ENCODE measurements at regions not wholly inside any gene's neighbourhood (a gene's known extent, or its start where the extent isn't known, plus 50 kb on each side); places are given as distances from the start of the nearest gene placed in this dataset.

DNA sequence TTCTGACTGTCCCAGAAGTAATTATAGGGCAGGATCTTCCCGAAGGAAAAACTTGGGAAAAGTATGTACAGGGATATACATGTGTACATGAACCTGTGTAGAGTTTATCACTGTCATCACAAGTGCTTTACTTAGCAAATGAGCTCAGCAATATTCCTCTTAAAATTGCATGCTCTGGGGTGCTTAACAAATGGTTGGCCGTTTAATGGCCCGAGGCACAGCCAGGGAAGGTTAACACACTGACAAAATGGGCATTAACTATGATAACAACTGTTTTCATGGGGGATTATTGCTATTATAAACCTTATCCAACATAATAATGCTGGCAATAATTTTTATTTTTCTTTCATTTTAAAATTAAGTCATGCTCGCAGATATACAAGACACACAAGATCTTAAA lies 459.3 kb downstream of the TUSC7 start:
- intact Hi-C loops (cut with DNase I) = no loop called here
- H3K4me1 ChIP-seq = no peaks in the 10 kb centered on the region
- H3K9me3 ChIP-seq = no peaks in the 10 kb centered on the region
- TF ChIP-seq, protein P1, sequence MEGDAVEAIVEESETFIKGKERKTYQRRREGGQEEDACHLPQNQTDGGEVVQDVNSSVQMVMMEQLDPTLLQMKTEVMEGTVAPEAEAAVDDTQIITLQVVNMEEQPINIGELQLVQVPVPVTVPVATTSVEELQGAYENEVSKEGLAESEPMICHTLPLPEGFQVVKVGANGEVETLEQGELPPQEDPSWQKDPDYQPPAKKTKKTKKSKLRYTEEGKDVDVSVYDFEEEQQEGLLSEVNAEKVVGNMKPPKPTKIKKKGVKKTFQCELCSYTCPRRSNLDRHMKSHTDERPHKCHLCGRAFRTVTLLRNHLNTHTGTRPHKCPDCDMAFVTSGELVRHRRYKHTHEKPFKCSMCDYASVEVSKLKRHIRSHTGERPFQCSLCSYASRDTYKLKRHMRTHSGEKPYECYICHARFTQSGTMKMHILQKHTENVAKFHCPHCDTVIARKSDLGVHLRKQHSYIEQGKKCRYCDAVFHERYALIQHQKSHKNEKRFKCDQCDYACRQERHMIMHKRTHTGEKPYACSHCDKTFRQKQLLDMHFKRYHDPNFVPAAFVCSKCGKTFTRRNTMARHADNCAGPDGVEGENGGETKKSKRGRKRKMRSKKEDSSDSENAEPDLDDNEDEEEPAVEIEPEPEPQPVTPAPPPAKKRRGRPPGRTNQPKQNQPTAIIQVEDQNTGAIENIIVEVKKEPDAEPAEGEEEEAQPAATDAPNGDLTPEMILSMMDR (IDR thresholded peaks at IDR 0.05) = no peak
- no peaks in the 10 kb centered on the region for H3K27me3 ChIP-seq (ENCODE audit: low read depth)
- ATAC-seq = no peak
- no peak overlapping the region for H3K27ac ChIP-seq
- no peak overlapping the region for H3K4me3 ChIP-seq
- no peaks in the 10 kb centered on the region for H3K36me3 ChIP-seq
- DNase-seq = no peak

DNA sequence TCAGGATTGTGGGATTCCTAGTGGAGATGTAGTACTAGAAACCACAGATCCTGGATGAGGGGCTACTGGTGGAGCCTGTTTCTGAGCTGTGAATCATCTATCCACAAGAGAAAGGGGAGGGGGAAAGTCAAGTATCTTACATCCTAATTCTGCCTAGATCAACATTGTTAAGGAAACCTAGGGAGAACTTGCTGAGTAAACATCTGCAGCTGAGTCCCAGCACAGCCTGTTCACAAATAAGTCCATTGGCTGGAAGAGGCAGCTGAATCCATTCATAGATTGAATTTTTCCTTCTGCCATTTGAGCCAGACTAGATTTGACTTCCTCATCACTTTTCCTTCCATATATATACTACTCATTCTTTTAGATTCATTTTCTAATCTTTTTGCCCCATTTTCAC lies 460.5 kb downstream of the TUSC7 start:
- Histone ChIP-seq H3K27me3 (ENCODE audit: low read depth) (no peaks in the 10 kb centered on the region), H3K4me3 (no peak overlapping the region), H3K27ac (no peak overlapping the region), H3K4me1 (no peaks in the 10 kb centered on the region), H3K9me3 (no peaks in the 10 kb centered on the region), H3K36me3 (no peaks in the 10 kb centered on the region)
- intact Hi-C loops (cut with DNase I) = no loop called here
- DNase-seq (no peak), ATAC-seq (no peak)
- TF ChIP-seq, protein P1 (IDR thresholded peaks at IDR 0.05) = no peak

DNA sequence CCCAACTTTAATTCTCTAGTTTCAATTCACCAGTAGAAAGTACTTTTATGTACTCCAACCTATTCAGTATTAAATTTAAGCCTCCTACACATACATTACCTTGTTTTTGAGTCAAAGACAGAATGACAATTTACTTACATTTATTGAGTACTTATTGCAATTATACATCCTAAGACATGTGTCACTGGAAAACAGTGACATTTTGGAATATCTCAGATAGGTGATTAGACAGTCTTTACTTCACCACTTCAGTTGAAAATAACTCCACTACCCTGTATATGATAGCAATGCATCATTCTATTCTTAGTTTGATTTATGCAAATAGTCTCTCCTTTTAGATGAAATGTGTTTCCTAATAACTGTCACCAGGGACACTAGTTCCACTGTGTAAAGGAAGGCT lies 461.5 kb downstream of the TUSC7 start:
- H3K9me3 ChIP-seq = no peaks in the 10 kb centered on the region
- H3K4me1 ChIP-seq = no peaks in the 10 kb centered on the region
- H3K4me3 ChIP-seq = no peak overlapping the region
- ATAC-seq (no peak), DNase-seq (no peak)
- TF ChIP-seq, protein P1 (IDR thresholded peaks at IDR 0.05) = no peak
- H3K36me3 ChIP-seq = no peaks in the 10 kb centered on the region
- no peak overlapping the region for H3K27ac ChIP-seq
- intact Hi-C loops (cut with DNase I) = no loop called here
- no peaks in the 10 kb centered on the region for H3K27me3 ChIP-seq (ENCODE audit: low read depth)

DNA sequence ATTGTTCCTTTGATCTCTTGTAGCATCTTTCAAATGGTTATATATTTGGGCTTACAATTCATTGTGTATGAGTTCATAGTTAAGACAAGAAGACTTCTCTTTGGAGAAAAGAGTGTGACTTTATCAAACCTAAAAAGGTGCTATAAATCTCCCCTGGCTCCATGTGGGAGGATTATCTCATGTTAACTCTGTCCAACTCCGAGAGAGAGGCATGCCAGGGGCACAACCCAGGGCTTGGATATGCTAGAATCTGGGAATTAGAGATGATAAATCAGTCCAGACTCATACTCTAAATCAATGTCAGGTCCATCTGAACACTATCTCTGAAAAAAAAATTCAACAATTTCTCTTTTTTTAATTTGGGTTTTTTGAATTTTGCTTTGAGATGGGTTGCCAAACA lies 462.8 kb downstream of the TUSC7 start:
- TF ChIP-seq, protein P1 (IDR thresholded peaks at IDR 0.05) = no peak
- Histone ChIP-seq H3K27me3 (ENCODE audit: low read depth) (no peaks in the 10 kb centered on the region), H3K36me3 (no peaks in the 10 kb centered on the region), H3K9me3 (no peaks in the 10 kb centered on the region), H3K4me1 (no peaks in the 10 kb centered on the region), H3K27ac (no peak overlapping the region), H3K4me3 (no peak overlapping the region)
- ATAC-seq (no peak), DNase-seq (no peak)
- intact Hi-C loops (cut with DNase I) = no loop called here

DNA sequence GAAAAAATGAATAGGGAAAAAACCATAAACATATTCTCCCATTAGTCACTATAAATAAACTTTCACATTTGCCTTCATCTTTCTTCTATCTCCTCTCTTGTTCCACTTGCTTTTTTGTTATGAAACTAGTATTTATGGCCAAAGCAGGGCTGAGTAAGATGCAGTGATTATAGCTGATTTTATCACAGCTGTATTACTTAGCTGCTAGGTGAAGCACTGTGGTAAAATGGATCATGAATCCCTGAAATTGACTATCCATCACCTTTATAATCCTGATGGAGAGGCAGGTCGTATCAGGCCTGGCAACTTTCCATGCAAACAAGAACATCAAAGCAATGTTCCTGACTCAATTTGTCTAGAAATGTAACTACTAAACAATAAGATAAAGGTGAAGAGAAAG lies 471.6 kb downstream of the TUSC7 start:
- Histone ChIP-seq H3K36me3 (no peaks in the 10 kb centered on the region), H3K9me3 (no peaks in the 10 kb centered on the region), H3K27ac (no peak overlapping the region), H3K4me3 (no peak overlapping the region), H3K4me1 (no peaks in the 10 kb centered on the region), H3K27me3 (ENCODE audit: low read depth) (no peaks in the 10 kb centered on the region)
- intact Hi-C loops (cut with DNase I) = no loop called here
- no peak for DNase-seq
- TF ChIP-seq, protein P1 (IDR thresholded peaks at IDR 0.05) = no peak
- no peak for ATAC-seq

DNA sequence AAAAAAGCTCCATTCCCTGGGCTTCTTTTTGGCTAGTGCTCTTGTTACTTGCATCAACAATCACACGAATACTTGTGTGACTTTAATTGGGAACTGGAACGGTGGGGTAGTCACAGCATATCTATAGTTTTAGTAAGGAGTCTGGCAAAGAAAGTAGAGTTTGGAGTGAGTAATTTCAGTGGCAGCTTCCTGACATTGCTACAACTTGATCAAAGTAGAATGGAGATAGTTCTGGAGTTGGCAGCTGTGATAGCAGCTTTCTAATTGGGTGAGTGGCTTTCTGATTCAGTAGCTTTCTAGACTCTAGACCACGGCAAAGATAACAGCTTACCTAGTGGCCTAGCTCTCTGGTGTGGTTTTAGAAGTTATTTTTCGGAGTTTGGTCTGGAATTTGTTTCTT lies 475.0 kb downstream of the TUSC7 start:
- TF ChIP-seq, protein P1 (IDR thresholded peaks at IDR 0.05) = no peak
- H3K4me3 ChIP-seq = no peak overlapping the region
- intact Hi-C loops (cut with DNase I) = no loop called here
- H3K4me1 ChIP-seq = no peaks in the 10 kb centered on the region
- no peak overlapping the region for H3K27ac ChIP-seq
- no peak for ATAC-seq
- H3K36me3 ChIP-seq = no peaks in the 10 kb centered on the region
- no peak for DNase-seq
- H3K9me3 ChIP-seq = no peaks in the 10 kb centered on the region
- H3K27me3 ChIP-seq (ENCODE audit: low read depth) = no peaks in the 10 kb centered on the region

All from lower lobe of right lung (tissue), 2 donors.